ENCODE measurements at regions not wholly inside any gene's neighbourhood (a gene's known extent, or its start where the extent isn't known, plus 50 kb on each side); places are given as distances from the start of the nearest gene placed in this dataset.

DNA sequence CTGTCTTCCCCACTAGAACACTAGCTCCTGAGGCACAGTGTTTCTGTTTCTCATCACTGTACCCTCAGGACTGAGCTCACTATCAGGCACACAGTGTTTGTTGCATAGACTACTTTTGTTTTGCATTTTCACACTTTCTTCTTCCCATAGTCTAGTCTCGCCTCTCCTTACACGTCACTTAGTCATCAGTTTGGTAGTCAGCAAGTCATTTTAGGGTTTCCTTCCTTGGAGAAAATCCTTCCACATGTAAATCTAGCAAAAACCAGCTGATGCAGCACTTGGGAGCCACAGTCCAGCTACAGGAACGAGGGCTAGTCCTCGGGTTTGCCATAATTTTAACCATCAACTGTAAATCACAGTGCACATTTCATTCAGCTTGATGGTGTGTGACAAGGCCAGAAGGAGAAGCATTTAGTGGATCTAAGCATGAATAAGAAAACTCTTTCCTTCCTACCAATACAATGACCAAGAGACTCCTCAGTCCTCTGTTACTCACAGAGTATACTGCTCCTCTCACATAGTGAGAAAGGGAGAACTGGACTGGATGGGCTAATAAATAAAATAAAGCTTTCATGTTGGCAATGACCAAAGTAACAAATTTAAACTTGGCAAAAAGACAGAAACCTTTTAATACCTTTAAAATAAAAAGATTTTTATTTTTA, 221.0 kb downstream of the KLF12 start:
- ATAC-seq = no peak
- no peak for TF ChIP-seq ESRRG (CRISPR knock-in tag; IDR thresholded peaks at IDR 0.05)

DNA sequence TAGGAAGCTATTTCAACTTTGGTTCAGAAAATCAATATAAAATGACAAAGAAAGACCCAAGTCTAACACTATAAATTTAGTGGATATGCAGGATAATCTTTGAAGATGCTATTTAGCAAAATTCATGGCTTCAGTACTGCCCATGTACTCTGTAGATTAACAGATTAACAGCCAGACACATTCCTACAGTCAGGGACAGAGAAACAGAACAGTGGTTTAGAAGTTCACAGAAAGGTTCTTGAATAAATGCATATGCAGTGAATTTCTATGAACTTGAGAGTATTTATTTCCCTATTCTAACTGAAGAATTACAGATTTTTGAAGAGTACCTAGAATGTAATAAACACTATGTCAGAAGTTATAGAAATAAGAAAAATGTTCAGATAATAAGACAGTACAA, 222.8 kb downstream of the KLF12 start:
- TF ChIP-seq ZNF8 (CRISPR knock-in tag; IDR thresholded peaks at IDR 0.05) (no peak), SNAI2 (CRISPR knock-in tag; IDR thresholded peaks at IDR 0.05) (no peak), ESRRG (CRISPR knock-in tag; IDR thresholded peaks at IDR 0.05) (no peak), ZFP3 (CRISPR knock-in tag; IDR thresholded peaks at IDR 0.05) (no peak), TCF4 (CRISPR knock-in tag; IDR thresholded peaks at IDR 0.05; ENCODE audit: borderline replicate concordance) (no peak), ZFP30 (CRISPR knock-in tag; IDR thresholded peaks at IDR 0.05) (no peak), ARNTL (CRISPR knock-in tag; IDR thresholded peaks at IDR 0.05; ENCODE audit: borderline replicate concordance, low read depth) (no peak), BACH2 (CRISPR knock-in tag; IDR thresholded peaks at IDR 0.05; ENCODE audit: borderline replicate concordance) (no peak), RARB (CRISPR knock-in tag; IDR thresholded peaks at IDR 0.05) (no peak), GLIS3 (CRISPR knock-in tag; IDR thresholded peaks at IDR 0.05) (no peak), CSDC2 (CRISPR knock-in tag; IDR thresholded peaks at IDR 0.05) (no peak), ISL1 (CRISPR knock-in tag; IDR thresholded peaks at IDR 0.05) (no peak), TOX (CRISPR knock-in tag; IDR thresholded peaks at IDR 0.05; ENCODE audit: borderline replicate concordance) (no peak), ZC3H10 (CRISPR knock-in tag; IDR thresholded peaks at IDR 0.05) (no peak)
- TF ChIP-seq, protein P1, sequence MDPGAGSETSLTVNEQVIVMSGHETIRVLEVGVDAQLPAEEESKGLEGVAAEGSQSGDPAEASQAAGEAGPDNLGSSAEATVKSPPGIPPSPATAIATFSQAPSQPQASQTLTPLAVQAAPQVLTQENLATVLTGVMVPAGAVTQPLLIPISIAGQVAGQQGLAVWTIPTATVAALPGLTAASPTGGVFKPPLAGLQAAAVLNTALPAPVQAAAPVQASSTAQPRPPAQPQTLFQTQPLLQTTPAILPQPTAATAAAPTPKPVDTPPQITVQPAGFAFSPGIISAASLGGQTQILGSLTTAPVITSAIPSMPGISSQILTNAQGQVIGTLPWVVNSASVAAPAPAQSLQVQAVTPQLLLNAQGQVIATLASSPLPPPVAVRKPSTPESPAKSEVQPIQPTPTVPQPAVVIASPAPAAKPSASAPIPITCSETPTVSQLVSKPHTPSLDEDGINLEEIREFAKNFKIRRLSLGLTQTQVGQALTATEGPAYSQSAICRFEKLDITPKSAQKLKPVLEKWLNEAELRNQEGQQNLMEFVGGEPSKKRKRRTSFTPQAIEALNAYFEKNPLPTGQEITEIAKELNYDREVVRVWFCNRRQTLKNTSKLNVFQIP (CRISPR knock-in tag; IDR thresholded peaks at IDR 0.05; ENCODE audit: borderline replicate concordance, low read depth) = no peak
- TF ChIP-seq, protein P2, sequence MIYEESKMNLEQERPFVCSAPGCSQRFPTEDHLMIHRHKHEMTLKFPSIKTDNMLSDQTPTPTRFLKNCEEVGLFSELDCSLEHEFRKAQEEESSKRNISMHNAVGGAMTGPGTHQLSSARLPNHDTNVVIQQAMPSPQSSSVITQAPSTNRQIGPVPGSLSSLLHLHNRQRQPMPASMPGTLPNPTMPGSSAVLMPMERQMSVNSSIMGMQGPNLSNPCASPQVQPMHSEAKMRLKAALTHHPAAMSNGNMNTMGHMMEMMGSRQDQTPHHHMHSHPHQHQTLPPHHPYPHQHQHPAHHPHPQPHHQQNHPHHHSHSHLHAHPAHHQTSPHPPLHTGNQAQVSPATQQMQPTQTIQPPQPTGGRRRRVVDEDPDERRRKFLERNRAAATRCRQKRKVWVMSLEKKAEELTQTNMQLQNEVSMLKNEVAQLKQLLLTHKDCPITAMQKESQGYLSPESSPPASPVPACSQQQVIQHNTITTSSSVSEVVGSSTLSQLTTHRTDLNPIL (CRISPR knock-in tag; IDR thresholded peaks at IDR 0.05; ENCODE audit: low read depth) = no peak
- TF ChIP-seq, protein P3, sequence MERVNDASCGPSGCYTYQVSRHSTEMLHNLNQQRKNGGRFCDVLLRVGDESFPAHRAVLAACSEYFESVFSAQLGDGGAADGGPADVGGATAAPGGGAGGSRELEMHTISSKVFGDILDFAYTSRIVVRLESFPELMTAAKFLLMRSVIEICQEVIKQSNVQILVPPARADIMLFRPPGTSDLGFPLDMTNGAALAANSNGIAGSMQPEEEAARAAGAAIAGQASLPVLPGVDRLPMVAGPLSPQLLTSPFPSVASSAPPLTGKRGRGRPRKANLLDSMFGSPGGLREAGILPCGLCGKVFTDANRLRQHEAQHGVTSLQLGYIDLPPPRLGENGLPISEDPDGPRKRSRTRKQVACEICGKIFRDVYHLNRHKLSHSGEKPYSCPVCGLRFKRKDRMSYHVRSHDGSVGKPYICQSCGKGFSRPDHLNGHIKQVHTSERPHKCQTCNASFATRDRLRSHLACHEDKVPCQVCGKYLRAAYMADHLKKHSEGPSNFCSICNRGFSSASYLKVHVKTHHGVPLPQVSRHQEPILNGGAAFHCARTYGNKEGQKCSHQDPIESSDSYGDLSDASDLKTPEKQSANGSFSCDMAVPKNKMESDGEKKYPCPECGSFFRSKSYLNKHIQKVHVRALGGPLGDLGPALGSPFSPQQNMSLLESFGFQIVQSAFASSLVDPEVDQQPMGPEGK (CRISPR knock-in tag; IDR thresholded peaks at IDR 0.05; ENCODE audit: borderline replicate concordance) = no peak
- ATAC-seq = no peak

DNA sequence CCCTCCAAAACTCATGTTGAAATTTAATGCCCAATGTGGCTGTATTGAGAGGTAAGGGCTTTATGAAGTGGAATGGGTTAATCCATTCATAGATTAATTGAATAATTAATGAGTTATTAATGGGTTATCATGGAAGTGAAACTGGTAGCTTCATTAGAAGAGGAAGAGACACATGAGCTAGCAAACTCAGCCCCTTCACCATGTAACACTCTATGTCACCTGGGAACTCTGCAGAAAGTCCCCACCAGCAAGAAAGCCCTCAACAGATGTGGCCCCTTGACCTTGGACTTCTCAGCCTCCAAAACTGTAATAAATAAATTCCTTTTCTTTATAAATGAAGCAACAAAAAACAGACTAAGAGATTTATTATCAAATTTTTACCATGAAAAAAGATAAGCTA, 223.5 kb downstream of the KLF12 start:
- ATAC-seq = no peak
- TF ChIP-seq ISL1 (CRISPR knock-in tag; IDR thresholded peaks at IDR 0.05) = no peak
- TF ChIP-seq, protein P1 (CRISPR knock-in tag; IDR thresholded peaks at IDR 0.05; ENCODE audit: borderline replicate concordance, low read depth) = no peak
- TF ChIP-seq, protein P4, sequence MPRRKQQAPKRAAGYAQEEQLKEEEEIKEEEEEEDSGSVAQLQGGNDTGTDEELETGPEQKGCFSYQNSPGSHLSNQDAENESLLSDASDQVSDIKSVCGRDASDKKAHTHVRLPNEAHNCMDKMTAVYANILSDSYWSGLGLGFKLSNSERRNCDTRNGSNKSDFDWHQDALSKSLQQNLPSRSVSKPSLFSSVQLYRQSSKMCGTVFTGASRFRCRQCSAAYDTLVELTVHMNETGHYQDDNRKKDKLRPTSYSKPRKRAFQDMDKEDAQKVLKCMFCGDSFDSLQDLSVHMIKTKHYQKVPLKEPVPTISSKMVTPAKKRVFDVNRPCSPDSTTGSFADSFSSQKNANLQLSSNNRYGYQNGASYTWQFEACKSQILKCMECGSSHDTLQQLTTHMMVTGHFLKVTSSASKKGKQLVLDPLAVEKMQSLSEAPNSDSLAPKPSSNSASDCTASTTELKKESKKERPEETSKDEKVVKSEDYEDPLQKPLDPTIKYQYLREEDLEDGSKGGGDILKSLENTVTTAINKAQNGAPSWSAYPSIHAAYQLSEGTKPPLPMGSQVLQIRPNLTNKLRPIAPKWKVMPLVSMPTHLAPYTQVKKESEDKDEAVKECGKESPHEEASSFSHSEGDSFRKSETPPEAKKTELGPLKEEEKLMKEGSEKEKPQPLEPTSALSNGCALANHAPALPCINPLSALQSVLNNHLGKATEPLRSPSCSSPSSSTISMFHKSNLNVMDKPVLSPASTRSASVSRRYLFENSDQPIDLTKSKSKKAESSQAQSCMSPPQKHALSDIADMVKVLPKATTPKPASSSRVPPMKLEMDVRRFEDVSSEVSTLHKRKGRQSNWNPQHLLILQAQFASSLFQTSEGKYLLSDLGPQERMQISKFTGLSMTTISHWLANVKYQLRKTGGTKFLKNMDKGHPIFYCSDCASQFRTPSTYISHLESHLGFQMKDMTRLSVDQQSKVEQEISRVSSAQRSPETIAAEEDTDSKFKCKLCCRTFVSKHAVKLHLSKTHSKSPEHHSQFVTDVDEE (CRISPR knock-in tag; IDR thresholded peaks at IDR 0.05) = no peak
- TF ChIP-seq OSR1 (CRISPR knock-in tag; IDR thresholded peaks at IDR 0.05) = no peak
- no peak for TF ChIP-seq RARB (CRISPR knock-in tag; IDR thresholded peaks at IDR 0.05)
- TF ChIP-seq TCF4 (CRISPR knock-in tag; IDR thresholded peaks at IDR 0.05; ENCODE audit: borderline replicate concordance) = no peak
- no peak for TF ChIP-seq TOX (CRISPR knock-in tag; IDR thresholded peaks at IDR 0.05; ENCODE audit: borderline replicate concordance)
- TF ChIP-seq ZNF8 (CRISPR knock-in tag; IDR thresholded peaks at IDR 0.05) = no peak
- no peak for TF ChIP-seq ZFP3 (CRISPR knock-in tag; IDR thresholded peaks at IDR 0.05)
- TF ChIP-seq, protein P5, sequence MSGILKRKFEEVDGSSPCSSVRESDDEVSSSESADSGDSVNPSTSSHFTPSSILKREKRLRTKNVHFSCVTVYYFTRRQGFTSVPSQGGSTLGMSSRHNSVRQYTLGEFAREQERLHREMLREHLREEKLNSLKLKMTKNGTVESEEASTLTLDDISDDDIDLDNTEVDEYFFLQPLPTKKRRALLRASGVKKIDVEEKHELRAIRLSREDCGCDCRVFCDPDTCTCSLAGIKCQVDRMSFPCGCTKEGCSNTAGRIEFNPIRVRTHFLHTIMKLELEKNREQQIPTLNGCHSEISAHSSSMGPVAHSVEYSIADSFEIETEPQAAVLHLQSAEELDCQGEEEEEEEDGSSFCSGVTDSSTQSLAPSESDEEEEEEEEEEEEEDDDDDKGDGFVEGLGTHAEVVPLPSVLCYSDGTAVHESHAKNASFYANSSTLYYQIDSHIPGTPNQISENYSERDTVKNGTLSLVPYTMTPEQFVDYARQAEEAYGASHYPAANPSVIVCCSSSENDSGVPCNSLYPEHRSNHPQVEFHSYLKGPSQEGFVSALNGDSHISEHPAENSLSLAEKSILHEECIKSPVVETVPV (CRISPR knock-in tag; IDR thresholded peaks at IDR 0.05) = no peak
- TF ChIP-seq ZNF70 (CRISPR knock-in tag; IDR thresholded peaks at IDR 0.05) = no peak
- no peak for TF ChIP-seq ESRRG (CRISPR knock-in tag; IDR thresholded peaks at IDR 0.05)
- TF ChIP-seq SNAI2 (CRISPR knock-in tag; IDR thresholded peaks at IDR 0.05) = no peak
- no peak for TF ChIP-seq BACH2 (CRISPR knock-in tag; IDR thresholded peaks at IDR 0.05; ENCODE audit: borderline replicate concordance)
- TF ChIP-seq ZFP30 (CRISPR knock-in tag; IDR thresholded peaks at IDR 0.05) = no peak
- TF ChIP-seq PPARA (CRISPR knock-in tag; IDR thresholded peaks at IDR 0.05; ENCODE audit: borderline replicate concordance) = no peak
- no peak for TF ChIP-seq CSDC2 (CRISPR knock-in tag; IDR thresholded peaks at IDR 0.05)
- TF ChIP-seq ARNTL (CRISPR knock-in tag; IDR thresholded peaks at IDR 0.05; ENCODE audit: borderline replicate concordance, low read depth) = no peak
- no peak for TF ChIP-seq ZC3H10 (CRISPR knock-in tag; IDR thresholded peaks at IDR 0.05)
- TF ChIP-seq ZNF565 (CRISPR knock-in tag; conservative IDR thresholded peaks at IDR 0.05; ENCODE audit: low read depth) = no peak
